GM19452 (cell line): ENCODE measurements at regions not wholly inside any gene's neighbourhood (a gene's known extent, or its start where the extent isn't known, plus 50 kb on each side); places are given as distances from the start of the nearest gene placed in this dataset.

Source experiments
- ATAC-seq: cut with Tn5 transposase; IDR thresholded peaks from one replicate; pipeline ENCODE4 v1.9.1; 2021; ENCODE audit not compliant: unreplicated experiment

- no peak for ATAC-seq
Measured at GRCh38 chr16:66219491-66219890, 147.0 kb upstream of the CDH5 start.

- no peak for ATAC-seq
Measured at GRCh38 chr16:66212428-66212827, 154.1 kb upstream of the CDH5 start.

DNA sequence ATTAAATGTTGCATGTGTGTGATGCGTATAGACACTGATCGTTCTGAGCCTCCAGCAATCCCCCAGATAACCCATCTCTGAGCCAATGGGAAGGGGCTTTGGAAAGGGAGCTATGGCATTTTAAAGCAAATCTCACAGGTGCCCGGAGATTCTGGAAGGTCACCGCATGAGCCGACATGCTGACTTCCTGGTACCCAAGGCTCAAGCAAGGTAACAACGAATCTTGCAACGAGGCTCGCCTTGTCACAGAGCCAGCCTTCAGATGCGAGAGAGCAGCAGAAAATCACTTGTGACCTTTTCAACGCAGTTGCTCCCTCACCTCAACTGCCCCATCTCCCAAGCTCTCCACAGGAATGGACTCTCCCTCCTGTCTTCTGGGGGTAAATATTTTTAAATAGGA lies 154.8 kb upstream of the CDH5 start:
- ATAC-seq, result no peak

GRCh38 chr16:66207883-66208265 lies 158.6 kb upstream of the CDH5 start:
- ATAC-seq, result no peak

DNA sequence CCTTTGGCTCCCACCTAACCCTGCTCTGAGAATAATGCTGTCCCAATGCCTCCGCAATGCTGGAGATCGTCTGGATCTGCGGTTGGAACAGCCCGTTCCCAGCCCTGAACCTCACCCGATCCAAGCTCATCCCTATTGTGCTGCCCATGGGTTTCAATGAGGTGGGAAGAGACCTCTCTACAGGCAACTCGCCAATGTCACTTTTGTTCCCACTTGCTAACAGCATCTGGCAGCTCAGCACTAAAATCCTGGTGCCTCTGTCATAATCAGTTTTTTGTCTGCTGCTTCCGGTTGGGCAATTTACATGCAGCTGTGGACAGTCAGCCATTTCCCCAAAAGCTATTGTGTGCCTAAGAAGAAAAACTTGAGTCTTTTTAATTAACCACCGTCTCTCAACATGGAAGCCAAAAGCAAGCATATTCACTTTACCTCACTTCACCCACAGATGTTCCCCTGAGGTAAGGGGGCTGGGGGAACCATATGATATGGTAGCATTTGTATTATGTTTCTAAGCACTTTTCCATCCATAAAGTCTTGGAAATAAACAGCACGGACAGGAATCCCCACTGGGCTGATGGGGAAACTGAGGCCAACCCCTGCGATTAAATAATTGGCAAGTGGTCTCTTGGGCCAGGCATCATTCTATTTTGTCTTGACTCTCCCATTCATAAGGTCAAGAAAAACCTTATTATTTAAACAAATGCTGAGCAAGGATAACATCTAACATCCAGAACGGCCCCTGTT lies 159.2 kb upstream of the CDH5 start:
- ATAC-seq, result no peak

DNA sequence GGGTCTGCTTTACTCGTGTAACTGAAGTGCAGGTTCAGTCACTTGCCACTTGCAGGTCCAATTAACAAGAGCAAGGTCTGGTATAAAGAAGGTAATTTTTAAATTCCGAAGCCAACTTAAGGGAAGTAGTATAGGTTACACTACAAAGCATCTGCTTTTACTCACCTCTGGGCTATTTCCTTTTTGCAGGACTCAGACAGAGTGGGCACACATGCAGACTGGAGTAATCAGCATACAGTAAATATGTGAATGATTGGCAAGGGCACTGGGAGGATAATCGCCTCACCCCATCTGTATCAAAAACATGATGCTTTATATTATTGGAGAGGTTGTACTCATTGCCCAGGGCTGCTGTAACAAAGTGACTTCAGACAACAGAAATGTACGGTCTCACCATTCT lies 160.1 kb upstream of the CDH5 start:
- ATAC-seq, result no peak

DNA sequence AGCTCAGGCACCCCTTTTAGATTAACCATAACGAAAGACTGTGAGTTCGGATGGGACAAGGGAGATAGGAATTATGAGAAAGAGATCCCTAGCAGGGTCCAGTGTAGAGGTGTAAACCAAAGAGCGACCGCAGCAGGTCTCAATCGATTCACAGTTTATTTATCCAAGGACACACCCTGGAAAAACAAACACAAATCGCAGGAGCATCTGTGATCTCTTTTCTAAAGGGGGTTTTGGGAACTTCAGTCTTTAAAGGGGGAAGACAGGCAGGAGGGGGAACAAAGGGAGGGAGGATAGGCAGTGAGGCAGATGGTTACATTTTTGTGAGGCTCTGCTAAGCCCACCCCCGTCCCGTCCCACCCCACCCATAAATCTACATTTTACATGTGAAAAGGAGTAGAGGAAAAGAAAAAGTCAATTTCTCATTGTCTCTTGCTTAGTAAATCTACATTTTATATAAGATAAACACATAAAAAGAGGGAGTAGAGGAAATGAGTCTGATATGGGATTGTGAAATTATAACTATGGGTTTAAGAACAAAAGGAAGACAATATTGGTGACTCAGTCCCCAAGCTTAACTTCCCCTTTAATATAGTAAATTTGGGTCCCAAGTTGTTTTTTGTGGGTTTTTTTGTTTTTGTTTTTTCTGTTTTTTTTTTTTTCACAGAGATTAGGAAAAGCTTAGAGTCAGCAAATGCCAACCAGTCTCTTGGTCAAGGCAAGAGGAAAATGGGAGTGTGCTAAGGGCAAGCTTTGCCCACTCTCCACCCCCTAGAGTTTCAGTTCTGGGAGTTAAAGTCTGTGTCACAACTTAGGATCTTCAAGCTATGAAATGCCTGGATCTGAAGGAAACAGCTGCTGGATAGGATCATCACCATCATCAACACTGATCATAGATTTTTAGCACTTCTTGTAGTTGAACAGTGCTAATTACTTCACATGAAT lies 160.9 kb upstream of the CDH5 start:
- ATAC-seq, result no peak

- ATAC-seq, result no peak
Measured at GRCh38 chr16:66204756-66205155, 161.7 kb upstream of the CDH5 start.

DNA sequence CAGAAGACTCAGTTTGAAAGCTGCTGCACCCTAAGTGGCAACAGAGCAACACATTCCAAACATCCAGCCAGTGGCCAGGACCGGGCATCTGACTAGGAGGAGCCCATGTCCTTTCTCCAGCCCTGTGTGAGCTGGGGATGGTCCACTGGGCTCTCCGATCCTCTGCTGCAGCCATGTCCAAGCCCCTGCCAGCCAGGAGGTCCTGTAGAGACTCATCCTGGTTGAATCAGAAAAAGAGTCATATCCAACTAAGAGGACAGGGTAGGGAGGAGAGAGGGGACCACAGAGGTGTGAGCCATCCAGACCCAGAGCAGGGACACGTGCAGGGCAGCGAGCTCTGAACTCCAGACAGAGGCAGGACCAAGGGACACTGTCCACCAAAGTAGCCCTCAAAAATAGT lies 163.0 kb upstream of the CDH5 start:
- no peak for ATAC-seq

DNA sequence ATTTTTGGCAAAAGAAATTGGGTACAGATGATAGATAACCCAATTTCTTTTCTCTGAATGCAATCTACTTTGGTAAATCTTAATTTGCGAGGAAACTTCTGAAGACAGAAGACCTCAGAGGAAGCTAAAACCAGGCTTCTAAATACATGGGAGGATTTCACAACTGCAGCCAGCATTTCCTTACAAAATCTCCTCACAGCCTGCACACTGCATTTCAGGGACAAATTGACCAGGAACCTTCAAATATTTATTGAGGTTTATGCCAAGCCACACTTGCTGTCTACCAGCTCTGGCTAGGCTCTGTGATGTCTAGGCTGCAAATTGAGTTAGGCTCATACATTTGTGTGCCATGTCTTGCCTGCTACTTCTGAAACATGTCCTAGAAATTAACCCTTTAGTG lies 167.3 kb upstream of the CDH5 start:
- no peak for ATAC-seq

- no peak for ATAC-seq
Measured at GRCh38 chr16:66198641-66199040, 167.8 kb upstream of the CDH5 start.

- no peak for ATAC-seq
Measured at GRCh38 chr16:66197668-66198278, 168.7 kb upstream of the CDH5 start.

- no peak for ATAC-seq
Measured at GRCh38 chr16:66196770-66197169, 169.7 kb upstream of the CDH5 start.

- ATAC-seq, result no peak
Measured at GRCh38 chr16:66194866-66195265, 171.6 kb upstream of the CDH5 start.

GRCh38 chr16:66193543-66194229 lies 172.8 kb upstream of the CDH5 start:
- no peak for ATAC-seq

DNA sequence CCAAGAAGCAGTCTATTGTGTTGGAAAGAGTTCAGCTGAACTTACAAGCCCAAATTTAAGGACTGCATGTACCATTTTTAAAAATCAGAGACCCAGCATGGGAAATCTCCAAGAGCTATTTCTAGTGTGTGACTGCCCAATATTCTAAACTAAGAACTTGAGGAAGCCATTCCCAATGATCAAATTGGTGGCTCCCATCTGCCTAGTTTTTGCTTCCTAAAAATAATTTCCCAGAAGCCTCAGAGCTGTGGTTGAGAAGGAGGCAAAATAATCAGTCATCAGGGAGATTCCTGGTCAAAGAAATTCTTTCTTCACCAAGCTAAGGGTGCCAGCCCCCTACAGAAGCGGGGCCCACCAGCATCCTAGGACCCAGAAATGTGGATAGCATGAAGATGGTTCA lies 176.1 kb upstream of the CDH5 start:
- no peak for ATAC-seq

DNA sequence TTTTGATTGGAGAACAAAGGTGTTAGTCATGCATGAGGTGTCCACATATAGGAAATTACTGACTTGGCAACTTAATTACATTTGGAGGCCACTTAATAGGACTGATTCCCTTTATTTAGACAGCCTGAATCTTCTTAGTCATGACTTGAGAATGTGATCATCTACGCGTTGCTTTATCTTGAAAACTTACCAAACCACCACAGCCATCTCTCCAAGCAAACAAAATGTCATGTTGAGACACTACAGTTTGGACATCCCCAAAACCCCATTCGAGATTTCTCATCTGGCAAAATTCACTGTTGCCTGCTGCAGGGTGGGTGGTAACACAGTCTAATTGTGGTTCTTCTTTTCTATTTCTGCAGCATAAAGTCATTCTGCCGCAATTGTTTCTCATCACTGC lies 176.5 kb upstream of the CDH5 start:
- ATAC-seq, result no peak

DNA sequence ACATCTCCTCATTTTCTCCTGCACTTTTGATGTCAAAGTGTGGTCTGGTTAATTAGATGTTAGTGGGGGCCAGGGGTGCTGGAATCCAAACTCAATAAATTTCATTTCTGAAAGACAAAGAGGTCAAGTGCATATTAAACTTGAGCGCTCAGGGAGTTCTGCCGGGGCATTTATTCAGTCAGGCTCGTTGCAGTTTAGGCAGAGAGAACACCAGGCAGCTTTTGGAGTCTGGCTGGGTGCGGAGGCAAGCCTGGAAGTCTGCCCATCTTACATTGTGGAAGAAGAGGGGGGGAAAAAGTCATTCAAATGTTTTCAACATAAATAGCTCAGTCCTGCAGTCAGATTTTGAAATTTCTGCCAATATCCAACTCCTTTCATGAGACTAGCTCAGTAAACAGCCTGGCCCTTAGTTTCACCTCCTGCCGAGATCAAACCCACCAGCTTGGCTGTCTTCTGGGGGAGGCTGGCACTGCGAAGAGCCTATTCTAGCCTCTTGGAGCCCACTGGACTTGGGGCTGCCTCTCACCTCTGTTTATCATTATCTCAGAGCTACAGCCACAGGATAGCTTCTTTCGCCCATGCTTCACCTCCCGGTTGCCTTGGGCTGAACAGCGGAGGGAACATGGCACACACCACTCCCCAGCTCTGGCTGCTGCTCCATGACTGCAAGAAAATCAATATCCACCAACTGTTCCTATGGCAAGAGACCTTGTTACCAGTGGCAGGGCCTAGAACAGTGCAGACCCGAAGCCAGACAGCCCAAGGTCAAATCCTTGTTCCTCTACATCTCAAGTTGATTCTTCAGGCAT lies 177.4 kb upstream of the CDH5 start:
- ATAC-seq, result no peak

DNA sequence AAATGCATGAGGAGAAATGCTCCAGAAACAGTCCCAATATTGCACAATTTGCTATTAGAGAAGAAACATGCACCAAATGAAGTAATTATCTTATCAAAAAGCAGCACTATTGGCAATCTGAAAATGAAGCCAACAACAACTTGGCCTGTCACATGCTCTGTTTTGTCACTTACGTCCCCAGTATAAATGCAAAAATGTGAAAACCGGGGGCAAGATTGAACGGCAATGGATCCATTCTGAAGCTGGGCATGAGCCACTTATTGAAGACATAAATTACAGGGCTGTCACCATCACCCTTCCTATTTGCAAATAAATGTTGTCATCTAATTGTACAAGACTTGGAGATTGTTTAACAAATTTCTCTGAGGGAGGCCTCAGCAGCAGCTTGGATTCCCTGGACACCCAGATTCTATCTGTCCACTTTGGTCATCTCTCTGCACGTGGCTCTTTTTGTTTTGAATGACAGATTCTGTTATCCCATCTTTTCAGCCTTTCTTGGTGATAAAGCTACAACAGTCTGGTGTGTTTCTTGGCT lies 180.2 kb upstream of the CDH5 start:
- ATAC-seq, result no peak

- no peak for ATAC-seq
Measured at GRCh38 chr16:66182592-66182991, 183.9 kb upstream of the CDH5 start.
